Esophagus (tissue), 2 donors: ENCODE measurements at regions not wholly inside any gene's neighbourhood (a gene's known extent, or its start where the extent isn't known, plus 50 kb on each side); places are given as distances from the start of the nearest gene placed in this dataset.

Experiments
- H3K27ac ChIP-seq, 2 donors: one replicate each; pipeline ENCODE4 v1.5.1; 2013; ENCODE audit warnings: low read depth in 2 of 2, mild to moderate bottlenecking in 2 of 2, inconsistent platforms in 1 of 2, low read length in 1 of 2, moderate library complexity in 1 of 2
- H3K27me3 ChIP-seq, 2 donors: one replicate each; pipeline ENCODE4 v1.6.1; 2013; ENCODE audit warnings: low read length in 2 of 2, control low read depth in 1 of 2, mild to moderate bottlenecking in 1 of 2; ENCODE audit not compliant: insufficient read depth in 2 of 2, control insufficient read depth in 1 of 2
- H3K36me3 ChIP-seq, 2 donors: one replicate each; pipeline ENCODE4 v1.6.1; 2013; ENCODE audit warnings: low read length in 1 of 2; ENCODE audit not compliant: control insufficient read depth in 2 of 2, insufficient read depth in 2 of 2
- H3K4me1 ChIP-seq, 2 donors: one replicate each; pipeline ENCODE4 v1.6.1; 2013; ENCODE audit warnings: low read length in 1 of 2; ENCODE audit not compliant: control insufficient read depth in 2 of 2, insufficient read depth in 2 of 2
- H3K4me3 ChIP-seq, 2 donors: one replicate each; pipeline ENCODE4 v1.5.1; 2013; ENCODE audit warnings: low read length in 2 of 2, mild to moderate bottlenecking in 2 of 2, low read depth in 1 of 2, moderate library complexity in 1 of 2
- H3K9me3 ChIP-seq, 2 donors: one replicate each; pipeline ENCODE4 v1.6.1; 2013; ENCODE audit warnings: mild to moderate bottlenecking in 2 of 2, low read depth in 1 of 2, low read length in 1 of 2, moderate library complexity in 1 of 2; ENCODE audit not compliant: control insufficient read depth in 2 of 2, insufficient read depth in 1 of 2
- WGBS, 2 donors: extraction: QIAGEN DNeasy Blood & Tissue Kit; methylation state at CpG; one replicate each; pipeline ENCODE4 v1.1.7; 2013; 5-methylcytosine and 5-hydroxymethylcytosine counted together
- donor health status: healthy with polysubstance abuse.
- donor health status: Bipolar disorder and iron deficiency.

DNA sequence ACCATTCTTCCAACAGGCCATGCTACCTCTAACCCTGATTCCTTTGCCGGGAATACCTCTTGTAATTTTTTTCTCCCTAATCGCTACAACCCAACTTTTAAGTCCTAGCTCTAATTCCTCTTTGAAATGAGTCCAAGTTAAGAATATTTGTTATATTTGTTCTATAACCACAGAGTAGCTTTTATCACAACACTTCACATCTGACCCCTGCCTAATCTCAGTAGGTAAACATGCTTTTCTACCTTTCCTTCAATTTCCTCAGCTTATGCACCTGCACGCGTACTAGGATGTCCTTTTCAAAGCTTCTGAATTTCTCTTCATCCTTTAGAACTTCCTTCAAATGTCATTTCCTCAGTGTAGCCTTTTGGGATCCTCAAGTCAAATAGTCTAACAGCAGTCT lies 915.5 kb upstream of the LCORL start:
- H3K27me3 ChIP-seq = no peaks in the 10 kb centered on the region
- no peak overlapping the region for H3K4me3 ChIP-seq
- 71 to 75% methylated on average over 4 of the region's 4 CpGs for WGBS, 2 donors
- H3K9me3 ChIP-seq = peaks cover 0 to 2% of the 10 kb centered on the region in 2 donors
- no peaks in the 10 kb centered on the region for H3K36me3 ChIP-seq
- no peaks in the 10 kb centered on the region for H3K4me1 ChIP-seq
- no peak overlapping the region for H3K27ac ChIP-seq

DNA sequence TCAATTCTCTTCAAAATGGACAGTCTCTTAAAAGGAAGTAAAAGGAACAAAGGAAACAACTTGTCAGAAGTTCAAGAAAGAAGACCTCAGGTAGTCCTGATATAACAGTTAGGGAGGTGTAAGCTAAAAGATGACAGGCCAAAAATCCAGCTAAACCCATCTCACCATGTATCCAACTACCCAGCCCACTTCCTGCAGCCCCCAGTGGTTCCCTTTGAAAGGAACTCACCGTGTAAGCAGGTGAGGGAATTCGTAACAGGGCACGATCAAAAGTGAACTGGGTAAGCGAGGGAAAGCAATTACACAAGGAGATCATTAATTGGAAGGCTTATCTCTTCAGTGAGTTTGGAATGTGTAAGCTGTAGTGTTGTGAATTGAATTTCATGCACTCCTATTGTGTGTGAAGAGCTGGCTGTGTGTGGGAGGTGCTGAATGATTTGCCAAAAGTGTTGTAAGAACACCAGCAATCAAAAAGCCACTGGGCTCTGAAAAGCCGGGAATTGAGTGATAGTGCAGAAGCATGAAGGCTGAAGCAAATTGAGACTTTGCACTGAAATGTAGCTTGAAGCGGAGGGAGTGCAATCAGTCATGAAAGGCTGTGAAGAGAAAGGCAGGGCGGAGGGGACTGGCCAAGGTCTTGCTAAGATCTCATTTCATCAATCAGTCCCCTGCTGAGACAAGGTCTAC lies 914.2 kb upstream of the LCORL start:
- peaks cover 0 to 2% of the 10 kb centered on the region in 2 donors for H3K9me3 ChIP-seq
- no peaks in the 10 kb centered on the region for H3K36me3 ChIP-seq
- no peak overlapping the region for H3K27ac ChIP-seq
- H3K27me3 ChIP-seq = no peaks in the 10 kb centered on the region
- 55 to 58% methylated on average over 7 of the region's 7 CpGs for WGBS, 2 donors
- no peaks in the 10 kb centered on the region for H3K4me1 ChIP-seq
- no peak overlapping the region for H3K4me3 ChIP-seq

DNA sequence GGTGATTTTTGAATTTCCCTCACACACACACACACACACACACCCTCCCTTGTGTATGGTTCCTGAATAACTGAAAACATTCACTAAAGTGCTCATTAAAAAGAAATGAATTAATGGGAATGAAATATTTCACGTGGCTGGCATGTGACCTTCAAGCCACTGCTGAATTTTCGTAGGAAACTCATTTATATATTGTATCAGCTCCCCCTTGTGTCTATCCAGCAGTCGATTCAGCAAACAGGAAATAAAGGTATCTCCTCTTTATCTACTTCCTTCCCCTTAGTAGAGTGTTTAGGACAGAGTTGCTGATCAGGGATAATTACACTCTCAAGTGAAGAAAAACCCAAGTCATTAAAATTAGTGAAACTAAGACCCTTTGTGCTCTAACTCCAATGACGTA lies 912.6 kb upstream of the LCORL start:
- 42 to 47% methylated on average over 4 of the region's 4 CpGs for WGBS, 2 donors

DNA sequence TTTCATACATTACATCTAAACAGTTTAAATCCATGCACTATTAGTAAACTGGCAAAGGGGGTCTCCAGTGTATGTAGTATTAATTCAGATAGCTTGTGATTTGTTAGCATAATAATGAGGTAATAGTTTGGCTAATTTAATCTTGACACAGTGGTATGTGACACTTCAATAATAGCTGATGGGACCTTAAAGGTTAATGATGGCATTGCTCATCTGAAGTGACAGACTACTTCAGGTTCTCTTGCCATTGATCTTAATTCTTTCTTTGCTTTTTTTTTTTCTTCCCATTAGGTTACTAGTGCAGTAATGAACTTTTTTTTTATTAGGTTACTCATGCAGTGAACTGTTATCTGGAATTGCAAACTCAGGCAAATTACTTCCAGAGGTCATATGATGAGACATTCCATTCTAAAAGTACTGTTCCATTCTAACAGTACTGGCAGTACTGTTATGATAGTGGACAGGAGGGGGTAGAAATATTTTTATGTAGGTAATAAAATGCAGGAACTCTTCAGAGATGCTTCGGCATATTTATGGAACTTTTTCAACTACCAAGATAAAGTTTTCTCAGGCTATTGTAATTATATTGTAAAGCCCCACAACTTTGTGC lies 911.3 kb upstream of the LCORL start:
- 84 to 86% methylated on average over 1 of the region's 1 CpG for WGBS, 2 donors
- no peak overlapping the region for H3K4me3 ChIP-seq
- no peaks in the 10 kb centered on the region for H3K4me1 ChIP-seq
- no peaks in the 10 kb centered on the region for H3K27me3 ChIP-seq
- H3K9me3 ChIP-seq = peaks cover 0 to 2% of the 10 kb centered on the region in 2 donors
- H3K27ac ChIP-seq = no peak overlapping the region
- no peaks in the 10 kb centered on the region for H3K36me3 ChIP-seq

More for the DNA sequence above, 912.6 kb upstream of the LCORL start:
- Histone ChIP-seq H3K4me3 (no peak overlapping the region), H3K27ac (no peak overlapping the region), H3K36me3 (no peaks in the 10 kb centered on the region), H3K27me3 (no peaks in the 10 kb centered on the region), H3K4me1 (no peaks in the 10 kb centered on the region), H3K9me3 (peaks cover 0 to 2% of the 10 kb centered on the region in 2 donors)

DNA sequence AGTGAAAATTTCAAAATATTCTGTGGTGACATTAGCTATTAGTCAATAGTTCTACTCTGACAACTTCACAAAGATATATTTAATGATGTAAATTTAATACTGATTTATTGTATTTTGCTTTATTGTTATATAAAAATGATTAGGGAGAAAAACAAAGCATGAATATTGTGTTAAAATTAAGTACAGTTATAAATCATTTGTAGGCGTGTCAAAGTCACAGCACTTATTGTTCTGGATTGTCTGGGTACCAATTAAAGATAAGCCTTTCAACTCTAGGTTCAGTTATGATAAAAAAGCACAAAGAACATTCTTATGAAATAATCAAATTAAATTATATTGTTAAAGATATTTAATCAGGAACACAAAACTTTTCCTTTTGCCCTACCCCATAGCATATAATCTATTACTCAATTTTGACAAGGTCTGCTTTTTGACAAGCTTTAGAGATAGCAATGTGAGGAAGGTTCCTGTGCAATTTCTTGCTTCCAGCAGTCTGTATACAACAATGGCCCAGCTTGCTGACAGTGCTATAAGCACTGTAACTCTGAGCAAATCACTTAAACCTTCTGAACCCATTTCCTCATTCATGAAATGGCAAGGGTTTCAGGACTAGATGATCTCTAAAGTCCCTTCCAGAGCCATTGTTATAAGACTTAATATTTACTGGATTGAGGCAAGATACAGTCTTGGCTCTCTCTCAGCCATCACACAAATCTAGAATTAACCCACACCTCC lies 910.3 kb upstream of the LCORL start:
- Histone ChIP-seq H3K4me1 (no peaks in the 10 kb centered on the region), H3K4me3 (no peak overlapping the region), H3K27ac (no peak overlapping the region), H3K36me3 (no peaks in the 10 kb centered on the region), H3K27me3 (no peaks in the 10 kb centered on the region), H3K9me3 (no peaks in the 10 kb centered on the region)
- WGBS, 2 donors = 87% methylated on average over 1 of the region's 1 CpG

DNA sequence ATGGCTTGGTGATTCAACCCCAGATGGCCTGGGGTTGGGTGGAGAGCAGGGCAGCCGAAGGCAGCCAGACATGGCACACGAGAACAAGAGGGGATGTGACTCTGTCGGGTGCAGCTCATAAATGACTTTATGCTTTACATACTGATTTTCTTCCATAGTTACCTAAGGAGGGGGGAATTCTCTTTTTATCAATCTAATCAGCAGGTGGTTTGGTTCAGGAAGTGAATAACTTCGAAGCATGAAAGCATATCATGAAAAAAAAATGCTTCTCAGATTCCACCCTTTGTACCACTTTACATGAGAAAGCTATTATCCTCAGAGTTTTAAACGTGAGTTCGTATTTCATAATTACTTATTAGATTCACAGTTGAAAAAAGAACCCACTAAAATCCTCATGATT lies 908.9 kb upstream of the LCORL start:
- Histone ChIP-seq H3K4me1 (no peaks in the 10 kb centered on the region), H3K36me3 (no peaks in the 10 kb centered on the region), H3K9me3 (no peaks in the 10 kb centered on the region), H3K27ac (no peak overlapping the region), H3K4me3 (no peak overlapping the region), H3K27me3 (no peaks in the 10 kb centered on the region)
- 78% methylated on average over 6 of the region's 6 CpGs for WGBS, 2 donors

DNA sequence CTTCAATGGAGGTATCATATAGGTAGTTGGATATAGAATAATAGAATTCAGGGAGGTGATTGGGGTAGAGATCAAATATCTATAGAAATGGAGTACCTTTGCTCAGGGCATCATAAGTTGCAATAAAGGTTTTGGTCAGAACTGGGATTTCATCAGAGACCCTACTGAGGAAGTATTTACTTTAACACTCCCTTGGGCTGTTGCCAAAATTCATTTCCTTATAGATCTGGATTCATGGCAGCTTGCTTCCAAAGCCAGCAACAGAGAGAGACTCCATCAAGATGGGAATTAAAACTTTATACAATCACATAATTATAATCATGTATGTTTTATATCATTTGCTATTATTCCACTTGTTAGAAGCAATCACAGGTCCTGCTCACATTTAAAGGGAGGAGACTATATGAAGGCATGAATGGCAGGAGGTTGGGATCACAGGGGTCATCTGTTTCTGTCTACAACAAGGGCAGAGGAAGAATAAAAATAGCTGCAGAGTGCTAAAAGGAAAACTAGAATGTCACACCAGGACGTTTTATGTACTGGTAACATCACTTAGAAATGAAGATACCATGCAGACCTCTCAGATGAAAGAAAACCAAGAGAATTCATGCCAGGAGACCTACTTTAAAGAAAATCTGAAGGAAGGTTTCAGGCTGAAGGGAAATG lies 902.1 kb upstream of the LCORL start:
- Histone ChIP-seq H3K27me3 (no peaks in the 10 kb centered on the region), H3K4me1 (no peaks in the 10 kb centered on the region), H3K36me3 (no peaks in the 10 kb centered on the region), H3K9me3 (no peaks in the 10 kb centered on the region), H3K4me3 (no peak overlapping the region), H3K27ac (no peak overlapping the region)
- 12 to 25% methylated on average over 1 of the region's 1 CpG for WGBS, 2 donors

DNA sequence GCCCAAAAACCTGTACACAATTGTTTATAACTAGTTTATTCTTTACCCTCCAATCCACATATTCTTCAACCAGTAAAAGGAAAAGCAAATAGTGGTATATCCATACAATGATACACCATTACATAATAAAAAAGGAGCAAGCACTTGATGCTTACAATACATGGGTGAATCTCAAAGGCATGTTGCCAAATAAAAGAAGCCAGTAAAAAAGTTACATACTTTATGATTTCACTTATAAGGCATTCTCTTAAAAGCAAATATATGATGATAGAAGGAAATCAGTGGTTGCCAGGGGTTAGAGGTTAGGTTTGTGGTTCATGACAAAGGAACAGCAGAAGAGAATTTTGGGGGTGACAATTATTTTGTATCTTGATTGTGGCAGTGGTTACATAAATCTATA lies 896.1 kb upstream of the LCORL start:
- H3K9me3 ChIP-seq = peaks cover 2 to 6% of the 10 kb centered on the region in 2 donors
- no peaks in the 10 kb centered on the region for H3K27me3 ChIP-seq
- H3K27ac ChIP-seq = no peak overlapping the region
- H3K4me3 ChIP-seq = no peak overlapping the region
- H3K36me3 ChIP-seq = no peaks in the 10 kb centered on the region
- no peaks in the 10 kb centered on the region for H3K4me1 ChIP-seq

DNA sequence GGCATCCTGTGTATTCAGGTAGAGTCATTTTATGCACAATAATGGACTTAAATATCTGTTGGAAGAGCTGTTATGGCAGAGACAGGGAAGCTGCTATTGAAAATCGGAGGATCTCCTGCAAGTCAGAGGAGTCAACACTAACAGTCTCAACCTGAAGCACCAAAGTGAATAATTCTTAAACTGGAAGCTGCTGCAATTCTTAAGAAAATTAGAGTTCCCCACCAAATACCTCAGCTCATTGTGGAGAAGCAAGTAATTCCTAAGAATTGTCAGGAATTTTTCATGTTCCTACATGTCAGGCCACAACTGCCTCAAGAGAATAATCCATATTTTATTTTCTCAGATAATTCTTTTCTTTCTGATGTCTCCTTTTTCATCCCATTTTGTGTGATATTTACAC lies 892.6 kb upstream of the LCORL start:
- 59 to 67% methylated on average over 1 of the region's 1 CpG for WGBS, 2 donors
- Histone ChIP-seq H3K36me3 (no peaks in the 10 kb centered on the region), H3K9me3 (peaks cover 2 to 6% of the 10 kb centered on the region in 2 donors), H3K27me3 (no peaks in the 10 kb centered on the region), H3K4me1 (no peaks in the 10 kb centered on the region), H3K27ac (no peak overlapping the region), H3K4me3 (no peak overlapping the region)
